Smooth muscle cell (in vitro differentiated cells): ENCODE measurements at regions not wholly inside any gene's neighbourhood (a gene's known extent, or its start where the extent isn't known, plus 50 kb on each side); places are given as distances from the start of the nearest gene placed in this dataset.

Experiments
- DNase-seq: peaks from one replicate; lab custom pipeline; 2025; ENCODE audit not compliant: unreplicated experiment; lab: John Stamatoyannopoulos, UW
- H2AFZ ChIP-seq: fragments of 200-600 bp; sonication (generic); 2 replicates; pipeline ENCODE4 v1.6.0; 2016; ENCODE audit warnings: antibody characterized with exemption, low read depth, mild to moderate bottlenecking
- H3F3A ChIP-seq: fragments of 200-600 bp; sonication (generic); 2 replicates; pipeline ENCODE4 v1.6.0; 2017; ENCODE audit warnings: antibody characterized with exemption, low read depth
- H3K27ac ChIP-seq: fragments of 200-600 bp; sonication (generic); 2 replicates; pipeline ENCODE4 v1.5.1; 2016; ENCODE audit warnings: low read depth, mild to moderate bottlenecking
- H3K27me3 ChIP-seq: fragments of 200-600 bp; sonication (generic); 2 replicates; pipeline ENCODE4 v1.6.1; 2016; ENCODE audit warnings: low read depth, mild to moderate bottlenecking
- H3K36me3 ChIP-seq: fragments of 200-600 bp; sonication (generic); 2 replicates; pipeline ENCODE4 v1.5.1; 2016; ENCODE audit warnings: low read depth
- H3K4me1 ChIP-seq: fragments of 200-600 bp; sonication (generic); 2 replicates; pipeline ENCODE4 v1.5.1; 2016; ENCODE audit warnings: low read depth
- H3K4me2 ChIP-seq: fragments of 200-600 bp; sonication (generic); 2 replicates; pipeline ENCODE4 v1.6.0; 2016; ENCODE audit warnings: mild to moderate bottlenecking
- H3K4me3 ChIP-seq: fragments of 200-600 bp; sonication (generic); 2 replicates; pipeline ENCODE4 v1.5.1; 2016; ENCODE audit warnings: mild to moderate bottlenecking
- H3K79me2 ChIP-seq: fragments of 200-600 bp; sonication (generic); 2 replicates; pipeline ENCODE4 v1.6.0; 2016; ENCODE audit warnings: low read depth, mild to moderate bottlenecking
- H3K9ac ChIP-seq: fragments of 200-600 bp; sonication (generic); 2 replicates; pipeline ENCODE4 v1.6.0; 2016; ENCODE audit warnings: low read depth
- H3K9me3 ChIP-seq: fragments of 200-600 bp; sonication (generic); replicated peaks from 2 replicates; pipeline ENCODE4 v1.5.1; 2016; ENCODE audit warnings: low read depth
- H4K20me1 ChIP-seq: fragments of 200-600 bp; sonication (generic); 2 replicates; pipeline ENCODE4 v1.6.0; 2016; ENCODE audit warnings: low read depth
- CTCF ChIP-seq: fragments of 200-600 bp; sonication (generic); IDR thresholded peaks from 2 replicates; pipeline ENCODE4 v1.5.1; 2017; ENCODE audit warnings: borderline replicate concordance, mild to moderate bottlenecking, antibody characterized with exemption; ENCODE audit not compliant: insufficient read depth, poor library complexity, severe bottlenecking
- WGBS: methylation state at CpG from one replicate; pipeline ENCODE4 v1.1.7; 2016; ENCODE audit warnings: low lambda C conversion rate; 5-methylcytosine and 5-hydroxymethylcytosine counted together

DNA sequence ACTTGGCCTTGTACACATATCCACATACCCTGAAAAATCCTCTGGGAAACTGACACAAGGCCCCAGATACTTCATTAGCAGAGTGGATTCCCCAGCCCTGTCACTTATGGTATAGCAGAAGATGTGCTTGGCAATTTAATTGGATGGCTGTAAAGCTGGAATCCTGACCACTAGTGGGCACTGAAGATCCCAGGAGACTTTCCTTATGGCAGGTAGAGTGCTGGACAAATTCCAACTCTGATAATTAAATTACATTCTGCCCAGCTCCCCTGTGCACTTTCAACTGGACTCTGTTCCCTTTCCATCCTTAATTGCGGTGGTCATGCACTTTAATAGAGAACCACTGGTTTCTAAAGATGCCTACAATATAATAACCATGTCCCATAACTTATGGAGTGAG, 119.8 kb downstream of the DCK start:
- TF ChIP-seq CTCF: no peak
- no peaks in the 10 kb centered on the region for H3F3A ChIP-seq
- 96% methylated on average over 1 of the region's 1 CpG for WGBS
- no peak overlapping the region for H3K9ac ChIP-seq
- no peaks in the 10 kb centered on the region for H3K9me3 ChIP-seq
- no peaks in the 10 kb centered on the region for H4K20me1 ChIP-seq
- H3K4me2 ChIP-seq: no peak overlapping the region
- no peaks in the 10 kb centered on the region for H3K27me3 ChIP-seq
- no peaks in the 10 kb centered on the region for H3K4me1 ChIP-seq
- H3K27ac ChIP-seq: no peak overlapping the region
- no peak overlapping the region for H3K4me3 ChIP-seq
- H3K36me3 ChIP-seq: no peaks in the 10 kb centered on the region
- no peaks in the 10 kb centered on the region for H3K79me2 ChIP-seq
- no peak overlapping the region for H2AFZ ChIP-seq
- DNase-seq: no peak

DNA sequence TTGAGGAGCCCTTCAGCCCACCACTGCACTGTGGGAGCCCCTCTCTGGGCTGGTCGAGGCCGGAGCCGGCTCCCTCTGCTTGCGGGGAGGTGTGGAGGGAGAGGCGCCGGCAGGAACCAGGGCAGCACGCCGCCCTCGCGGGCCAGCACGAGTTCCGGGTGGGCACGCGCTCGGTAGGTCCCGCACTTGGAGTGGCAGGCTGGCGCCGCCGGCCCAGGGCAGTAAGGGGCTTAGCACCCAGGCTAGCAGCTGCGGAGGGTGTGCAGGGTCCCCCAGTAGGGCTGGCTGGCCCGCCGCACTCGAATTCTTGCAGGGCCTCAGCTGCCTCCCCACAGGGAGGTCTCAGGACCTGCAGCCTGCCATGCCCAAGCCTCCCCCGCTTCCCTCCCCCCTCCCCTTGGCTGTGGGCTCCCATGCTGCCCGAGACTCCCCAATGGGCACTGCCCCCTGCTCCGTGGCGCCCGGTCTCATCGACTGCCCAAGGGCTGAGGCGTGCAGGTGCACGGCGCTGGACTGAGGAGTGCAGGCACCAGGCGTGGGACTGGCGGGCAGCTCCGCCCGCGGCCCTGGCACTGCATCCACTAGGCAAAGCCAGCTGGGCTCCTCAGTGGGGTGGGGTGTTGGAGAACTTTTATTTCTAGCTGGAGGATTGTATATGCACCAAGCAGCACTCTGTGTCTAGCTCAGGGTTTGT, 127.5 kb downstream of the DCK start:
- WGBS: 94% methylated on average over 31 of the region's 37 CpGs

DNA sequence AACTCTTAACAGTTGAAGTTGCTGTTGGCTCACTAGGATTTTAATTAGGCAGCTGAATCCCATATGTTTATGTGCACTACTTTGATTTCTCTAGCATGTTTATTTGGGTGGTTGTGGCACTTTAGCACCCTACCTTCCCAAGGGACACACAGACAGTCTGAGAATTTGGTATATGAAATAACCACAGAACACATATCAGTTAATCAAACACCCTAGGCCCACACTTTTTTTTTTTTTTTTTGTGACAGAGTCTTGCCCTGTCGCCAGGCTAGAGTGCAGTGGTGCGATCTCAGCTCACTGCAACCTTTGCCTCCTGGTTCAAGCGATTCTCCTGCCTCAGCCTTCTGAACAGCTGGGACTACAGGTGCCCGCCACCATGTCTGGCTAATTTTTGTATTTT, 130.5 kb downstream of the DCK start:
- Histone ChIP-seq H3K4me1 (peaks cover 4% of the 10 kb centered on the region), H3F3A (no peaks in the 10 kb centered on the region), H3K27ac (no peak overlapping the region), H3K4me3 (no peak overlapping the region), H3K4me2 (no peak overlapping the region), H4K20me1 (no peaks in the 10 kb centered on the region), H3K36me3 (no peaks in the 10 kb centered on the region), H3K79me2 (no peaks in the 10 kb centered on the region), H2AFZ (no peak overlapping the region), H3K9me3 (no peaks in the 10 kb centered on the region), H3K9ac (no peak overlapping the region), H3K27me3 (no peaks in the 10 kb centered on the region)
- DNase-seq: no peak
- 98% methylated on average over 4 of the region's 4 CpGs for WGBS
- TF ChIP-seq CTCF: no peak

More for the DNA sequence above, 127.5 kb downstream of the DCK start:
- H3K9me3 ChIP-seq: no peaks in the 10 kb centered on the region
- no peaks in the 10 kb centered on the region for H3K79me2 ChIP-seq
- no peak overlapping the region for H3K4me3 ChIP-seq
- H3K4me2 ChIP-seq: no peak overlapping the region
- no peak for DNase-seq
- TF ChIP-seq CTCF: no peak
- no peak overlapping the region for H2AFZ ChIP-seq
- no peak overlapping the region for H3K9ac ChIP-seq
- no peaks in the 10 kb centered on the region for H3K36me3 ChIP-seq
- H3K27me3 ChIP-seq: no peaks in the 10 kb centered on the region
- H3F3A ChIP-seq: no peaks in the 10 kb centered on the region
- H4K20me1 ChIP-seq: no peaks in the 10 kb centered on the region
- H3K4me1 ChIP-seq: no peaks in the 10 kb centered on the region
- no peak overlapping the region for H3K27ac ChIP-seq

- Histone ChIP-seq H3K4me3 (no peak overlapping the region), H3K27me3 (no peaks in the 10 kb centered on the region), H2AFZ (no peak overlapping the region), H3F3A (no peaks in the 10 kb centered on the region), H3K79me2 (no peaks in the 10 kb centered on the region), H3K9me3 (no peaks in the 10 kb centered on the region), H3K9ac (no peak overlapping the region), H4K20me1 (no peaks in the 10 kb centered on the region), H3K27ac (no peak overlapping the region), H3K4me2 (no peak overlapping the region), H3K4me1 (peaks cover 4% of the 10 kb centered on the region), H3K36me3 (no peaks in the 10 kb centered on the region)
- TF ChIP-seq CTCF: no peak
- WGBS: 90% methylated on average over 4 of the region's 4 CpGs
- DNase-seq: no peak
Observed at GRCh38 chr4:71125137-71125536, 131.7 kb downstream of the DCK start.
